ENCODE measurements at regions not wholly inside any gene's neighbourhood (a gene's known extent, or its start where the extent isn't known, plus 50 kb on each side); places are given as distances from the start of the nearest gene placed in this dataset.
A peak's percentile ranks its signal among the peaks of the same experiment; 100 is the strongest.

GRCh38 chr5:133847301-133847700 lies 121.1 kb downstream of the C5orf15 start:
- in situ Hi-C loops (cut with MboI; ENCODE audit: low sequenced_read_pairs, unreplicated experiment), result no loop called here
- DNase-seq (ENCODE audit: low spot score), result no peak
- no peak for TF ChIP-seq CTCF (IDR thresholded peaks at IDR 0.05; ENCODE audit: borderline replicate concordance, control extremely low read depth, extremely low read depth, insufficient read depth, missing control alignments)

GRCh38 chr5:133846478-133847226 lies 121.8 kb downstream of the C5orf15 start:
- in situ Hi-C loops (cut with MboI; ENCODE audit: low sequenced_read_pairs, unreplicated experiment), result no loop called here
- peak; percentile 56 for DNase-seq (ENCODE audit: low spot score)

GRCh38 chr5:133845271-133845670 lies 123.2 kb downstream of the C5orf15 start:
- TF ChIP-seq CTCF (IDR thresholded peaks at IDR 0.05; ENCODE audit: borderline replicate concordance, control extremely low read depth, extremely low read depth, insufficient read depth, missing control alignments), result no peak
- in situ Hi-C loops (cut with MboI; ENCODE audit: low sequenced_read_pairs, unreplicated experiment), result no loop called here
- no peak for DNase-seq (ENCODE audit: low spot score)

More at GRCh38 chr5:133846478-133847226, 121.8 kb downstream of the C5orf15 start:
- no peak for TF ChIP-seq CTCF (IDR thresholded peaks at IDR 0.05; ENCODE audit: borderline replicate concordance, control extremely low read depth, extremely low read depth, insufficient read depth, missing control alignments)

GRCh38 chr5:133844836-133845235 lies 123.6 kb downstream of the C5orf15 start:
- DNase-seq (ENCODE audit: low spot score), result no peak
- in situ Hi-C loops (cut with MboI; ENCODE audit: low sequenced_read_pairs, unreplicated experiment), result no loop called here
- no peak for TF ChIP-seq CTCF (IDR thresholded peaks at IDR 0.05; ENCODE audit: borderline replicate concordance, control extremely low read depth, extremely low read depth, insufficient read depth, missing control alignments)

GRCh38 chr5:133843911-133844310 lies 124.5 kb downstream of the C5orf15 start:
- in situ Hi-C loops (cut with MboI; ENCODE audit: low sequenced_read_pairs, unreplicated experiment), result no loop called here
- TF ChIP-seq CTCF (IDR thresholded peaks at IDR 0.05; ENCODE audit: borderline replicate concordance, control extremely low read depth, extremely low read depth, insufficient read depth, missing control alignments), result no peak
- no peak for DNase-seq (ENCODE audit: low spot score)

- no peak for TF ChIP-seq CTCF (IDR thresholded peaks at IDR 0.05; ENCODE audit: borderline replicate concordance, control extremely low read depth, extremely low read depth, insufficient read depth, missing control alignments)
- DNase-seq (ENCODE audit: low spot score), result no peak
- in situ Hi-C loops (cut with MboI; ENCODE audit: low sequenced_read_pairs, unreplicated experiment), result no loop called here
Measured at GRCh38 chr5:133842846-133843611, 125.4 kb downstream of the C5orf15 start.

Measured in GM13976 (cell line).